HPDE6-E6E7 (cell line): ENCODE measurements at regions not wholly inside any gene's neighbourhood (a gene's known extent, or its start where the extent isn't known, plus 50 kb on each side); places are given as distances from the start of the nearest gene placed in this dataset.

Experiments
- DNase-seq: peaks from one replicate; pipeline ENCODE4 v3.0.0; 2011; ENCODE audit warnings: missing footprints; ENCODE audit errors: extremely low spot score

DNA sequence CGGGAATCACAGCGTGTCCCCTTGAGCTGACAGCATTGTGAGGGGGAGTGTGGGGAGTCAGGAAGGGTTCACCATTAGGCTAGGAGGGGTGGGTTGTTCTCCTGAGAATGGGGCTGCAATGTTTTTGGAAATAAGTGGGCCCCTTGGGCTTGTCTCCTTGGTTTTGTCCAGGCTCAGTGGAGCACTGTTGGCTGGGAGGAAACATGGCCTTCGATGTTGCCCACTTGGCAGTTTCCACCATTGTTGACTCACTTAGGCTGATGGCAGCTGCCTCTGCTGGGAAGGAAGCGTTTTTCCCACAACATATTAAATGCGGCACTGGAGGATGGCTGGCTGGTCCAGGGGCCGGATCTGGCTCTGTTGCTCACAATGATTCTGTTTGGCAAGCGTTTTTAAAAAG lies 512.1 kb downstream of the QKI start:
- DNase-seq: no peak

- no peak for DNase-seq
These were observed 511.3 kb downstream of the QKI start for GRCh38 chr6:163925839-163926238.

DNA sequence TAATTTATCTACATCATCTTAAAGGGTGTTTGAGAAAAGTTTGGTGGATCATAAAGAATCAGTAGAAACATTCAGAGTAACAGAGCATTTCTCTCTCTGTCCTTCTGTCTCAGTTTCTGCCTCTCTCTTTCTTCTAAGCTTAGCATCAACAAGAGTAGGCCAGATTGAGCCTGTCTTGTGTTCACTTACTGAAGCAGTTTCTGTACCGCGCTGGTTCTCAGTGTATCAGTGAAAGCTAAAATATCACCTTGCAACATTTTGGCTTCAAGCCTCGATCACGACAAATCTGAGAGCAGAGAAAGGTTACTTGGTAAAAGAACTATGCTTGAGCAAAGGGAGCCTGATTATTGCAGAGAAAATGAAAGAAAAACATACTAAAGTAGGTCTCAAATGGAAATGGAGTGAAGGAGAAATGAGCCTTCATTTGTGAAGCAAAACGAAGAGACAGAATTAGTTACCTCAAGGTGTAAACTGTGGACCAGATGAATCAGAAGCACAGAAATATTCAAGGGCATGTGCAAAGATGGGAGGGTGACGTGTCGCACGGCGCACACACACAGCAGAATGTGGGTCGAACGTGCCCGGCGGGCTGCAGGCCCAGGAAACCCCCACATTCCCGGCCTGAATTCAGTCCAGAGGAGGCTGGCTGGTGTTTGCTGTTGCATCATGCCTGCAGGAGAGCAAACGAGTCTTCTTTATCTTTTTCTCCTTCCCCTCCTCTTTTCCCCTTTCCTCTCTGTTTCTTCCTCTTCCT lies 509.3 kb downstream of the QKI start:
- DNase-seq: no peak

GRCh38 chr6:163922562-163922961 lies 508.0 kb downstream of the QKI start:
- no peak for DNase-seq

DNA sequence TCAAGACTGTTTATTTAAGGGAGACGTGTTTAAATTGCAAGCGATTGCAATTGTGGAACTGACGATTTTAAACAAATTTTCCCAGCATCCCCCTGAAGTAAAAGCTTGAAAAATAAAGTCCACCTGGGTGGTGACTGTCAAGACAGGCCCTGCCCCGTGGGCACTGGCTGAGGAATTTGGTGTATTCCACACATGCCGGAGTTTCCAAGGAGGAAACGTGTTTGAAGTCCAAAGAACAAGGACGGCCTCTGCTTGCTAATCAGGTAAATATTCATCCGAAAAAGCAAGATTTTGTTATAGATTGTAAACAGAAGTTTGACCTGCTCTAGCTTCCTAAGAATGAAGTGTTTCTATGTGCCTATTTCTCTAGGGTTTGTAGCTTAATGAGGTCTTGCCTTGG lies 505.1 kb downstream of the QKI start:
- DNase-seq: no peak

GRCh38 chr6:163916315-163917081 lies 502.0 kb downstream of the QKI start:
- DNase-seq: no peak

- DNase-seq: no peak
These were observed 500.6 kb downstream of the QKI start for GRCh38 chr6:163915131-163915530.

- DNase-seq: no peak
These were observed 498.5 kb downstream of the QKI start for GRCh38 chr6:163913045-163913444.

DNA sequence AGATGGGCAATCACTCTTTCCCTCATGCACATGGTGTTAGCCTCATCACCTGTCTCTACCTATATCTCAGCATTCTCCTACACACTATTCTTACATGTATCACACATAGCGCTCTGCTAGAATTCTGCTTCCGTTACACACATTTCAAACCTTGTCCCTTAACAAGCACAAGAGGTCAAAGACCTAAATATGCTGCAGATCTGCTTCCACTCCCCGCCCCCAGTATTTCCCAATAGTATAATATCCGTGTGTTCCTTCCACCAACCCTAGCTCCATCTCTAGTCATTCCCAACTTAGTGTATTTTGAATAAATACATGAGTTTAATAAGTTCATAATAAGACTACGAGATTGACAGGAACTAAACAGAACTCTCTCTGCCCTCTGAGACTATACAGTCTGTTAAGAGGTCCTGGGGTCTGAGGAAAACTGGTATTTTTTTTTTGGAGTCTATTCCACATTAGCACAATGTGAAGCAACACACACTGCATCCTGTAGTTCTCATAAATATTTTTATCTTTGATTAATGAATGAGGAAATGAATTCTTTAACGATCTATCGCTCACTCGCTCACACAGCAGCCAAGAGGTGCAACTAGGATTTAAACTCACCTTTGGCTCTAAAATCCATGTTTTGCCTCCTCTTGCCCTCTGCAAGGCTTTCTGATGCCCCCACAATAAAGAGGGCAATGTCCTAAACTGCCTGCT lies 491.6 kb downstream of the QKI start:
- DNase-seq: no peak

DNA sequence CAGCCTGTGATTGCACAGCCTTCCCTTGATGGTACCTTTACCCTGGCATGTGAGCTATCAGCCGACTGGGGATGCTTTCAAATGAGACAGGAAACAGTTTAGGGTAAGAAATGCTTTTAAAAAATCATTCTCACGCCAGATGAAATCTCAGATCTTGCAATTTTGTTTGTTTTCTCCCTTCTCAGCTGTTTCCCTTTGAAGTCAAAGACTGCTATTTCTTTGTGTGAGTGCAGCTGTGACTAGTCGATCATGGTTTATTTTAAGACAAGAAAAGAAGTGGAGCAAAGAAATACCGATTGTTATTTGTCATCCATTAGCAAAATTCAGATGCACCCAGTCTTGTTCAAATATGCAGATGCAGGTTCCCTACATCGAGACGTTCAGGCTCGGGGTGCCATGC lies 489.7 kb downstream of the QKI start:
- DNase-seq: no peak

- DNase-seq: no peak
These were observed 489.0 kb downstream of the QKI start for GRCh38 chr6:163903541-163903940.

DNA sequence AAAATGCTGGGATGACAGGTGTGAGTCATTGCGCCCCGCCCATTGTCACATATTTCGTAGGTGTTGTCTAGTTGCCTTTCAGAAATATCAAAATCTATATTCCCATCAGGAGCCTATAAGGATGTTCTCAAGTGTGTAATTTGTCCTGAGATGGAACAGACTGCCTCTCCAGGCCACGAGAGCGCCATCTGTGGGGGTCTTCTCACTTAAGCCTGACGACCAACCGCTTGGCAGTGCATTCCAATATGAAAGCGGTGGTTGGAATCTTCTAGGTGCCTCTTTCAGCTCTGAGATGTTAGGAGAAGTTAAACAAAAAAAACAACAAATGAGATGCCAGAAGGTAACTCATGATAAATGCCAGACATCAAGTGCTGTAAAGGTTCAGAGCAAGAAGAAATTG lies 488.5 kb downstream of the QKI start:
- no peak for DNase-seq

DNA sequence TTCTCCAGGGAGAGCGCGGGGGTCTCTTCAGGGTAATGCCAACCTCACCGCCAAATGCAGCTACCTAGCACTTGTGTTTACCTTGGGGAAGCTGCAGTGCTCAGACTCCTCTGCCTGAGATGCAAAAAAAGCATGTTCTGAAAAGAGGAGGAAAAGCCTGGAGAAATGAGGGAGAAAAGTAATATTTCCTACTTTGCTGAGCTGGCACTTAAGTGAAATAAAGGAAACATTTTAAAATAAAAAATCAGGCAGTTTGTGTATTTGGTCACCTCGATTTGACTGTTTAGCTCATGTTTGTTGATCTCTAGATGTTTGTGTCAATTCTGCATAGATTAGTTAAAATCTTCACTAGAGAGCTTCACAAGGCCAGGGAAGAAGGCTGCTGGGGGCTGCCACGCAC lies 487.2 kb downstream of the QKI start:
- no peak for DNase-seq

DNA sequence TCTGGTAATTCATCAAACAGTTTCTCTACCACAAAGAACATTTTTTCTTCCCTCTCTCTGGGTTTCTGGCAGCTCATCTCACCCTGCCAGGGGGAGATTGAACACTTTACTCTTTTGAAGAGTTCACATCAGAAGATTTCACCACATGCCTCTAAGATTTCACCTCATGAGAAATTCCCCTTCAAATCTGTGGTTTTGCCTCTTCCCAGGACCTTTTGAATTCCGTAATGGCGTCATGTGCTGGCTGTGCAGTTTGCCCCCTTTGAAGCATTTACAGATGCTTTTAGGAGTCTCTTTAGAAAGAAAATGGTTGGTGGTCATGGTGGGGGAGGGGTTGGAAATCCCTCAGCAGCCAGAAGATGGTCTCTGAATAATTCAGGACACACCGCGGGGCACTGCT lies 486.1 kb downstream of the QKI start:
- DNase-seq: no peak

DNA sequence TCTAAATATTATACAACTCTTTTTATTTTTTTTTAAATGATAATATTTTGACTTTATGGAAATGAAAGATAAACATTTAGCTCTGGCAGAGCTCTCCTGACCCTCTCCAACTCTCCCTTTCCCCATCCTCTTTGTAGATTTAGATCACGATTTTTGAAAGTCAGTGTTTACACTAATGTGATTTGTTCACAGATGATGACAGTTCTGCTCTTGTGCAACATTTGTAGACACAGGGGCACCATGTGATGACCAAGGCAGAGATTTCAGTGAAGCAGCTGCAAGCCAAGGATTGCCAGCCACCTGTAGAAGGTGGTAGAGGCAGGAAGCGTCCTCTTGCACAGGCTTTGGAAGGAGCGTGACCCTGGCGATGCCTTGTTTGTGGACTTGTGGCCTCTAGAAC lies 483.2 kb downstream of the QKI start:
- no peak for DNase-seq

DNA sequence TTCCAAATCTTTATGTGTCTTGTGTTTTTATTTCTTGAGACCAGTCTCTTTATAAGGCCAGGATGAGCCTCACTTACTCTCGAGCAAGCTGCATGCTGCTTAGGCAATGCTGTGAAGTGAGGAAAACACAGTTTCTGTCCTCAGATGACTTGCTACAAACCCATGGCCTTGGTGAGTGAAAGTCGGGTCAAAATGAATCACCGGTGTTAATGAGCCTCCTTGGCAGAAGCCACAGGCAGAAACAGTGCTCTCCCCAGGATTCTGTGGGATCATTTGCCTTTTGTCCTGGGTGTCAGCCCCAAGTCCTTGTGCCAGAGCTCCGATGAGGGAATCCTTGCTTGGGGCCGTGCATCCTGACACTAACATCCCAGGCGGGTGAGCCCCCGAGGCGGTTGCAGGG lies 482.5 kb downstream of the QKI start:
- no peak for DNase-seq

DNA sequence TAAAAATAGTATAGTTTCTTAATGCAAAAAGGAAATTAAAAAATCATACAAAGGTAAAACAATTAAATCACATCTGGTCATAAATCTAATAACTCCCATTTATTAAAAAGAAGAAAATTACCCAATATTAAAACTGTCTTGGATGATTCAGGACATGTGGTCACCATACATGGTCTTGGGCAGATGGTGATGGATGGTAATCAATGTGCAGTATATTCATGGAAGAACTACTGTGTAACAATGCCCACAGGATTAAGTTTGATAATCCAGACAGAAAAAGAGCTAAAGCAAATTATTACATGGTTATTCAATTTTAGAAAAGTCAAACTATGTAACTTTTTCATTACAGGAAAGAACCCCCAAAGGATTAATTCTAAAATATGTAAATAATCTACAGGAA lies 480.6 kb downstream of the QKI start:
- no peak for DNase-seq

GRCh38 chr6:163893609-163894189 lies 479.2 kb downstream of the QKI start:
- DNase-seq: no peak

DNA sequence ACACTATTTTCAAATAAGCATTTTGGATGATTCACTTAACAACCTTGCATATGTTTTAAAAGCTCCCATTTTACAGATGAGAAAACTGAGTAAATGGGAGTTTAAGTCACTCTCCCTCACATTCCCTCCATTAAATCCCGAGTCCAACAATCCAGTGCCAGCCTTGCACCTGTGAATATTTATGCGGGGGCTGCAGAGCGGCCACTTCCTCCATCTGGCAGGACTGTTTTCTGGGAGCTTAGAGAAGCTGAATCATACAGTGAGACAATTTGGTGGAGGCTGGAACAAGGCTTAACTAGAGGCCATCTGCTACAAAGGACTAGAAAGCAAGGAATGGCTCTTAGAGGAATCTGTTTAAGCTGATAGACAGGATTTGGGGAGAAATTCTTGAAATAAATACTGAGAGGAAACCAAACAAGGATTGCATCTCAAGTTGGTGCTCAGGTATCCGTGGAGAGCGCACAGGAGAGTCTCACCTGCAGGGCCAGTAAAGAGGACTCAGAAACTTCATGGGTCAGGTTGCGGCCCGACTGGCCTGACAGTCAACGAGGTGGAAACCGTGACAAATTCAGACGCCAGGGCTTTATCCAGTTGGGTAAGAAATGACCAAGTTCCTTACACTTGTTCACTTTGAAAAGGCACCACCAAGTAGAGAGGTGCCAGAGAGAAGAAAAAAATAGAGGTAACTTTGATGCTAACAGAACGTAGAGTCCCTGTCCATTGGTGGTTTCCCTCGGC lies 478.5 kb downstream of the QKI start:
- no peak for DNase-seq

DNA sequence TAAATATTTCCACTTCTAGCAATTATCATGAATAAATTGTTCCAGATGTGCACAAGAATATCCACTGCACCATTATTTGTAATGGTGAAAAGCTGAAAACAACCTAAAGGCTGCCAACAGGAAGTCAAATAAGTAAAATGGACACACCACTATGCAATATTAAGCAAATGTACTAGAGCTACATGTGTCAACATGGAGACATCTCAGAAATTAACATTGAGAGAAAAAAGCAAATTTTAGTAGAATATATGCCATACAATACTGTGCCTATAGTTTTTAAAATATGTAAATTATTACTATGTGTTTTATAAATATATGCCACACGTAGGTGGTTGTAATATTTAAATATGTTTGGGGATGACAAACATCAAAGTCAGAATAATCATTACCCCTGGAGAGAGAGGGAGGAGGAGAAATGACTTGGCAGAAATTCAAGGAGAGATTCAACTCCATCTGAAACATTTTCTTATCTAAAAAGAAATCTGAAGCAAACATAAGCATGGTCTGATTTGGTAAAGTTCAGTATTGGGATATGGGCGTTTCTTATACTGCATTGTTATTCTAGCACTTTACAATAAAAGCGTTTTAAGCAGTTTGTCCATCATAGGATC lies 475.5 kb downstream of the QKI start:
- DNase-seq: no peak
